Nephron (organoid): ENCODE measurements at regions not wholly inside any gene's neighbourhood (a gene's known extent, or its start where the extent isn't known, plus 50 kb on each side); places are given as distances from the start of the nearest gene placed in this dataset.

Source experiments
- H3K27ac Mint-ChIP-seq, 3 experiments: 2 replicates each; pipeline ENCODE4 v1.8.0; 2020; ENCODE audit warnings: mixed read lengths in 3 of 3, mild to moderate bottlenecking in 2 of 3, moderate library complexity in 1 of 3
- H3K27me3 Mint-ChIP-seq: 2 replicates; pipeline ENCODE4 v1.8.0; 2021; ENCODE audit warnings: low read depth, mild to moderate bottlenecking, moderate library complexity, mixed read lengths
- H3K36me3 Mint-ChIP-seq: 2 replicates; pipeline ENCODE4 v1.8.0; 2020; ENCODE audit warnings: low read depth, mixed read lengths
- H3K4me1 Mint-ChIP-seq: 2 replicates; pipeline ENCODE4 v1.8.0; 2020; ENCODE audit warnings: mixed read lengths
- H3K4me3 Mint-ChIP-seq, 3 experiments: 2 replicates each; pipeline ENCODE4 v1.8.0; 2020; ENCODE audit warnings: mild to moderate bottlenecking in 3 of 3, mixed read lengths in 3 of 3, moderate library complexity in 2 of 3
- H3K9me3 Mint-ChIP-seq: 2 replicates; pipeline ENCODE4 v1.8.0; 2020; ENCODE audit warnings: mixed read lengths
- TF ChIP-seq, protein P1 (sequence below), 3 experiments: fragments of 200-600 bp; sonication (generic); IDR thresholded peaks; one replicate each; pipeline ENCODE4 v1.5.0; 2021; ENCODE audit warnings: antibody characterized with exemption in 3 of 3; ENCODE audit not compliant: unreplicated experiment in 3 of 3

DNA sequence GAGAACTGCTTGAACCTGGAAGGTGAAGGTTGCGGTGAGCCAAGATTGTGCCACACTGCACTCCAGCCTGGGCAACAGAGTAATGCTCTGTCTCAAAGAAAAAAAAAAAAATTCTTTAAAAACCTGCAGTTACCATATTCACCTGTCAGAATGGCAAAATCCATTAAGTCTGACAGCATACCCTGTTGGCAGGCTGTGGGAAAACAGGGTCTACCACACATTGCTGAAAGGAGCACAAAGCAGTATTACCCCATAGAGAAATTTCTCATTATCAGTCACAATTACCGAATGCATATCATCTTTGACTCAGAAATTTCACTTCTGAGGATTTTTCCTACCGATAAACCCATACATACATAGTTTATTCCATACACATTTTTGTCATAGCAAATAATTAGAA is 264.1 kb upstream of the SLCO3A1 start:
- no peak overlapping the region for H3K27ac Mint-ChIP-seq
- H3K36me3 Mint-ChIP-seq, result no peaks in the 10 kb centered on the region
- TF ChIP-seq, protein P1, sequence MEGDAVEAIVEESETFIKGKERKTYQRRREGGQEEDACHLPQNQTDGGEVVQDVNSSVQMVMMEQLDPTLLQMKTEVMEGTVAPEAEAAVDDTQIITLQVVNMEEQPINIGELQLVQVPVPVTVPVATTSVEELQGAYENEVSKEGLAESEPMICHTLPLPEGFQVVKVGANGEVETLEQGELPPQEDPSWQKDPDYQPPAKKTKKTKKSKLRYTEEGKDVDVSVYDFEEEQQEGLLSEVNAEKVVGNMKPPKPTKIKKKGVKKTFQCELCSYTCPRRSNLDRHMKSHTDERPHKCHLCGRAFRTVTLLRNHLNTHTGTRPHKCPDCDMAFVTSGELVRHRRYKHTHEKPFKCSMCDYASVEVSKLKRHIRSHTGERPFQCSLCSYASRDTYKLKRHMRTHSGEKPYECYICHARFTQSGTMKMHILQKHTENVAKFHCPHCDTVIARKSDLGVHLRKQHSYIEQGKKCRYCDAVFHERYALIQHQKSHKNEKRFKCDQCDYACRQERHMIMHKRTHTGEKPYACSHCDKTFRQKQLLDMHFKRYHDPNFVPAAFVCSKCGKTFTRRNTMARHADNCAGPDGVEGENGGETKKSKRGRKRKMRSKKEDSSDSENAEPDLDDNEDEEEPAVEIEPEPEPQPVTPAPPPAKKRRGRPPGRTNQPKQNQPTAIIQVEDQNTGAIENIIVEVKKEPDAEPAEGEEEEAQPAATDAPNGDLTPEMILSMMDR (IDR thresholded peaks at IDR 0.05; ENCODE audit: unreplicated experiment in 3 of 3), result no peak
- no peaks in the 10 kb centered on the region for H3K27me3 Mint-ChIP-seq
- H3K9me3 Mint-ChIP-seq, result no peaks in the 10 kb centered on the region
- no peak overlapping the region for H3K4me3 Mint-ChIP-seq
- no peaks in the 10 kb centered on the region for H3K4me1 Mint-ChIP-seq

DNA sequence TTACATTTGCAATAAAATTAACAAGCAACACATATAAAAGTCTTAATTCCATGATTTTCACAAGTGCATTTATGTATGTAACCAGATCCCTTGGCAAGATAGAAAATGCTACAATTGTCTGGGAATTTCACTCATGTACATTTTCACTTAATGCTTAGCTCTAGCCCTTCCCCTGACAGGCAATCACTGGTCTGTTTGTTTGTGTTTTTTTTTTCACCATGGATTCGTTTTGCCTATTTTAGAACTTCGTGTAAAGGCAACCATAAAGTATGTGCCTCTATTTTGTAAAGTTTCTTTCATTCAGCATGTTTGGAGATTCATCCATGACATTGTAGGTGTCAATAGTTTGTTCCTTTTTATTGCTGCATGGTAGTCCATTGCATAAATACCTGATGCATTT is 260.9 kb upstream of the SLCO3A1 start:
- H3K27ac Mint-ChIP-seq, result no peak overlapping the region
- no peaks in the 10 kb centered on the region for H3K27me3 Mint-ChIP-seq
- H3K4me3 Mint-ChIP-seq, result no peak overlapping the region
- no peaks in the 10 kb centered on the region for H3K9me3 Mint-ChIP-seq
- H3K36me3 Mint-ChIP-seq, result no peaks in the 10 kb centered on the region
- no peaks in the 10 kb centered on the region for H3K4me1 Mint-ChIP-seq
- TF ChIP-seq, protein P1 (IDR thresholded peaks at IDR 0.05; ENCODE audit: unreplicated experiment in 3 of 3), result no peak

DNA sequence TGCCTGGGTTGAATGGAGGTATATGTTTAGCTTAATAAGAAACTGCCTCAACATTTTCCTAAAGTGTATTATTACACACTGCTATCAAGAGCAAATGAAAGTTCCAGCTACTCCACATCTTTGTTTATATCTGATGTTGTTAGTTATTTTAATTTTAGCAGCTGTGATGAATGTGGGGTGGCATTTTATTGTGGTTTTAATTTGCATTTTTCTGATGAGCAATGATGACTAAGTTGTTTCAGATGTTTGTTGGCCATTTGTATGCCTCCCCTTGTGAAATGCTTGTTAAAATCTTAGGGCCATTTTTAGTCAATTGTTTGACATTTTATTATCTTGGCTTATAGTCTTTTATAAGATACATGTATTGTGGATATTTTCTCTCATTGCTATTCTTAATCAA is 260.4 kb upstream of the SLCO3A1 start:
- Mint-ChIP-seq H3K27ac (no peak overlapping the region), H3K4me1 (no peaks in the 10 kb centered on the region), H3K9me3 (no peaks in the 10 kb centered on the region), H3K4me3 (no peak overlapping the region), H3K36me3 (no peaks in the 10 kb centered on the region), H3K27me3 (peaks cover 5% of the 10 kb centered on the region)
- TF ChIP-seq, protein P1 (IDR thresholded peaks at IDR 0.05; ENCODE audit: unreplicated experiment in 3 of 3), result no peak

DNA sequence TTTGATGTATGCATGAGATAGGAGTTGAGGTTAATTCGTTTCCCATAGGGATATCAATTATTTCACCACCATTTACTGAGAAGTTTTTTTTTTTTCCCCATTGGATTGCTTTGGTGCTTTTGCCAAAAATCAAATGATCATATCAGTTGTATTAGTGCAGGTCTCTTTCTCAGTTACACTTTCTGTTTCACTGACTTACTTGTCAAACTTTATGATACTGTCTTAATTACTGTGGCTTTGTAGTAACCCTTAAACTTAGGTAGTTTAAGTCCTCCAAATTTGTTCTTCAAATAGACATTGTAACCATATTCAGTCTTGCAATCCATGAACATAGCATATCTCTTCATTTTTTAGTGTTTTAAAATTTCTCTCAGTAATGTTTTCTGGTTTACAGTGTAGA is 259.9 kb upstream of the SLCO3A1 start:
- Mint-ChIP-seq H3K4me3 (no peak overlapping the region), H3K27ac (no peak overlapping the region), H3K36me3 (no peaks in the 10 kb centered on the region), H3K4me1 (no peaks in the 10 kb centered on the region), H3K27me3 (peaks cover 10% of the 10 kb centered on the region), H3K9me3 (no peaks in the 10 kb centered on the region)
- TF ChIP-seq, protein P1 (IDR thresholded peaks at IDR 0.05; ENCODE audit: unreplicated experiment in 3 of 3), result no peak

DNA sequence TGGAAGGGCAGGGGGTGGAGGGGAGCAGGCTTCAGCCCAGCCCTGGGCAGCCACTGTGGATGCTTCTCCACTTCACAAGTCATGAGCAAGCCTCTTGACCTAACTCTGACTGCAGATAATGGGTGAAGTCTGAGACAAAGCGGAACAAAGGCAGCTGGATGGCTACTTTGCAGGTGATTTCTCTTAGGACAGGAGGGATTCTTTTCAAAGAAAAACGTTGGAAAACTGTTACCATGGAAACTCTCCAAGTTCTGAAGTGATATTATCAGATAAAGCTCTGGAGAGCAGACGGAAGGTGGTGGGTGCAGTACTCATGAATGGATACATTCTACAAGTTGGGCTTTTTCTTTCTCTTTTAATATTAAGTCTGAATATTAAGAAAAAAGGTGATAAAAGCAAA is 254.2 kb upstream of the SLCO3A1 start:
- Mint-ChIP-seq H3K9me3 (no peaks in the 10 kb centered on the region), H3K36me3 (no peaks in the 10 kb centered on the region), H3K27me3 (peaks cover 11% of the 10 kb centered on the region), H3K4me1 (no peaks in the 10 kb centered on the region), H3K27ac (no peak overlapping the region), H3K4me3 (no peak overlapping the region)
- TF ChIP-seq, protein P1 (IDR thresholded peaks at IDR 0.05; ENCODE audit: unreplicated experiment in 3 of 3), result no peak

DNA sequence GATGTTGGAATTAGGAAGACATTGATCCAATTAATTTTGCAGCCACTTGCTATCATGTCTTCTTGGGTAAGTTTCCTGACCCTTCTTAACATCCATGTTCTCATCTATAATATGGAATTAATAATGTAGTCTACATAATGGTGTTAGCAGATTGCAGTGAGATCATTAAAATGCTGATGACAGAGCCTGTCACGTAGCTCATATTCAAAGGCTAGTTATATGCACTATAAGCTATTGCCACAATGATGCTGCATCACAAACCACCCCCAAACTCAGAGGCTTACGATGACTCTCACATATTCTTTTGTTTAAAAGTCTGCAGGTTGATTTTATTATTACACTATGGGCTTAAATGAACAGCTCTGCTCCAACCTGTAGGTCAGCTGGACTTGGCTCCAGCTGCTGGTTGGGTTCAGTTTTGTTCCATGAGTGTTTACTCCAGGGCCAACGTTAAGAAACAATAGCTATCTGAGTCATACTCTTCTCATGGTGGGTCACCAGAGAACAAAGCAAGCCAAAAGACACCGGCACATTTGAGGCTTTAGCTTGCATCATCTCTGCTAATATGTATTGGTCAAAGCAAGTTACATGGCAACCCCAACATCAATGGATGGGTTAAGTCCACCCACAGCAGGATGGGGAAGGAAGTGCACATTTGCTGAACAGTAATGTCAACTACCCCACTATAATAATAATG is 250.0 kb upstream of the SLCO3A1 start:
- Mint-ChIP-seq H3K9me3 (no peaks in the 10 kb centered on the region), H3K4me3 (no peak overlapping the region), H3K27ac (no peak overlapping the region), H3K36me3 (no peaks in the 10 kb centered on the region), H3K27me3 (peaks cover 1% of the 10 kb centered on the region), H3K4me1 (no peaks in the 10 kb centered on the region)
- TF ChIP-seq, protein P1 (IDR thresholded peaks at IDR 0.05; ENCODE audit: unreplicated experiment in 3 of 3), result no peak
